ENCODE measurements at regions not wholly inside any gene's neighbourhood (a gene's known extent, or its start where the extent isn't known, plus 50 kb on each side); places are given as distances from the start of the nearest gene placed in this dataset.
"Not testable (repeated sequence)": the region's sequence is repeated elsewhere in the genome, so short reads cannot be mapped to it uniquely, and the experiment has no call there.

DNA sequence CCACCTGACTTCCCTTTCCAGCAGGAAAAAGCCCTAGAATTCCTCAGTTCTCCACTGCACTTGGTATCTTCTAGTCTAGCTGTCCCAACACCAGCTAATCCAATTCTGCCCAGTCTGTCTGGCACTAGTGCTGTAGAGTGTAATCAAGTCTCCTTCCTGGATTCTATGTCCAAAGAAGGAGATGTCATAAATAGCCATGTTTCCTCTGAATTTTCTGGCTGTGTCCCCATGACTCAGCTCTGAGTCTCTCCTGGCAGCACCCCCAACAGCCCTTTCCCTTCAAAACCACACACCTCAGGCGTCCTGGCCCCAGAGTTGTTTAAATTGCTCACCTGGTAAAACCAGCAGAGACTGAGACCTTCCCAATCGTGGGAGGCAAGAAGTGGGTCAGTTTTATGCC is 197.2 kb downstream of the GRXCR1 start:
- no peak for DNase-seq

DNA sequence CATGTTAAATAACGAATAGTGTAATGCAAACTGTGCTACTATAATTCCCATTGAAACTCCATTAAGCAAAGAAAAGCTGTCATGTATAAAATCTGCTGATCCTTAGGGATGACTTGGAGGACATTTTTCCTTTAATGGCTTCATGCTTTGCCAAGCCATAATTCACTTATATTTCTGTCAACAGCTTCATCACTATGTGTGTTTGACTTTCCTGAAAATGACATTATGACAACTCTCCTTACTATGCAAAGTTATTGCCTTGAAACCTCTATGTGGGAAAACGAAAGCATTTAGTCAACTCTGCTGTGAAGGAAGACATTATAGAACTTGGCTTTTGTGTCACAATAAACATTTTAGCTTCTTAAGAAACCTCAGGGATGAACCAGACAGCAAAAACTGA is 210.5 kb downstream of the GRXCR1 start:
- no peak for DNase-seq

DNA sequence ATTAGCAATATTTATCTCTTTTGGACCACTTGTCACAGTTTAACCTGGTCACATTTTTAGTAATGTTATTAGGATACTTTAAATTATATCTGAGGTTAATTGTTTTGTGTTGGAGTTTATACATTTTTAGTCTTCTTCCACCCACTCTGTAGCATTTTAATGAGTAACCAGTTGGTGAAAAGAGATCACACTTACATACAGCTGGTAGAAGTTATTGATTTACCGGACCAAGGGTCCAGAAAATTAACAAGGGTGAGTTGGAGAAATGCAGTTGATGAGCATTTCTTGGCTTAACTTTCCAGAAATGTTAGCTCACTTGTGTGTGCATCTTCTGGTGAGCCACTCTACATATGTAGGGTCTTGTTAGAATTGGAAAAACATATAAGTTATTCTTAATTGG is 219.6 kb downstream of the GRXCR1 start:
- DNase-seq: no peak

DNA sequence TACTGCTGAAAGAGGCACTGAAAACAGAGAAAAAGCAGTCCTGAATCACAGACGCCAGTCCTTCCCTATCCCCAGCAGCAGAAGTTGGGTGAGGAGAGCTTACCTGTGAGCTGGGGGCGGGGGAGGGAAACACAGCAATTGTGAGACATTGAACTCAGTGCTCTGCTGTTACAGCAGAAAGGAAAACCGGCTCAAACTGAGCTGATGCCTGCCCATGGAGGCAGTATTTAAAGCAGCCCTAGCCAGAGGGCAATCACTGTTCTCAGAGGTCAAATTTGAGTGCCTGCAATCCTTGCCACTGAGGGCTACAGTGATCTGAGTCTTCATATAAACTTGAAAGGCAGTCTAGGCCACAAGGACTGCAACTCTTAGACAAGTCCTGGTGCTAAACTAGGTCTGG is 220.7 kb downstream of the GRXCR1 start:
- peak; percentile 78 for DNase-seq

DNA sequence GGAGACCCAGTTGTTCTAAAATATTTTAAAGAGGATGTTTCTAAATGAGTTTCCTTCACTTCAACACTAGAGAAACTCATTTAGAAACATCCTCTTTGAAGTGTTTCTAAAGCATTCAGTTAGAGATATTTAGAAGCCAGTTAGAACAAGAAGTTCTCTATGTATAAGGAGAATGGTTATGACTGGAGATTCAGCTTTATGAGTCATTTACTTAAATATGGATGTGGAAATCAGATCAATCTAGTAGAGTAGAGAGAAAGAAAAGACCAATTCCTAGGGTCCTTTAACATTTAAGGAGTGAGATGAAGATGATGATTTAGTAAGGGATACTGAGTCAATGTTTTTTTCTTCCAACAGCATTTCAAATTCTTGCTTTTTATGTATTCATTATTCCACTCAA is 234.1 kb downstream of the GRXCR1 start:
- DNase-seq: no peak

DNA sequence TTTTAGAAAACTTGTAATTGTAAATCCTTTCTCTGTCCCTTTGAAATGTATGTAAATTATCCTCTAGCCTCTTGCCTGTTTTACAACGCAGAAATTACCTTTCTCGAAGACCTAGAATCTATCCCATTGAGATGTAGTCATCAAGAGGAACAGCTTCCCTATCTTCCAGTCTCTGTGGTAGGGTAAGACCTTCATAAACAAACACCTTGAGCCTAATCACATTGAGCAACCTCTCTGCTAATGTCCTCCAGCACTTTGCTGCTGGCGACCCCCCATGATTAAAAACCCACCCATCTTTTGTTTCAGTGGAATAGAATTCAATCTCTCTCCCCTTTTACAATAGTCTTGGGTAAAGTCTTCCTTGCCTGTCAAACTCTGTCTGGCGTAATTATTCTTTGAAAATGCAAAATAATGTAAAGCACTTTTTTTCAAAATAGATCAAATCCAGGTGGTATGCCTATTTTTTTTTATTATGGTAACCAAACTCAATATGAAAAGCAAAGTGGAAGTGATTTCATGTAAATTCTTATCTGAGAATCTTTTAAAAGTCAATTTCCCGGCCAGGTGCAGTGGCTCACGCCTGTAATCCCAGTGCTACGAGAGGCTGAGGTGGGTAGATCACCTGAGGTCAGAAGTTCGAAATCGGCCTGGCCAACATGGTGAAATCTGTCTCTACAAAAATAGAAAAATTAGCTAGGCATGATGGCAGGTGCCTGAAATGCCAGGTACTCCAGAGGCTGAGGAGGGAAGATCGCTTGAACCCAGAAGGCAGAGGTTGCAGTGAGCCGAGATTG is 237.9 kb downstream of the GRXCR1 start:
- no peak for DNase-seq

DNA sequence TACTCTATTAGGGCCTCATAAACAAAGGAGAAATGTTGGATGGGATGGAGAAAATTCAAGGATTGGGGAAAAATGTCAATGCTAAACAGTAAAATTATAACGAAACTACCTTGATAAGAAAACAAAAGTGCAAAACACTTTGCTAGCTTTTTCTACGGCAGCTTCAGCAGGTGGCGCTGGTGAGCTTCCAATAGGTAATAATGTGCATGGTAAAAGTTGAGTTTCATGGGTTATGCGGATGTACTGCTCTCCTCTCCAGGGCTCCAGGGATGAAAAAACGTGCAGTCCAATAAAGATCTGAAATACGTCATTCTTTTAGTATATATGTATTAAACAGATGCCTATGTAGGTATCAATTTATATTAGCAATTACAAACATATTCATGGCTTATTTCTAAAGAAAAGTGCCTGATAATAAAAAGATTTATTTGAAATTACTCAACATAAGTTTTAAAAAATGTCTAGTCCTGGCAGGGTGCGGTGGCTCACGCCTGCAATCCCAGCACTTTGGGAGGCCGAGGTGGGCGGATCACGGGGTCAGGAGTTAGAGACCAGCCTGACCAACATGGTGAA is 239.6 kb downstream of the GRXCR1 start:
- DNase-seq: peak; percentile 69

DNA sequence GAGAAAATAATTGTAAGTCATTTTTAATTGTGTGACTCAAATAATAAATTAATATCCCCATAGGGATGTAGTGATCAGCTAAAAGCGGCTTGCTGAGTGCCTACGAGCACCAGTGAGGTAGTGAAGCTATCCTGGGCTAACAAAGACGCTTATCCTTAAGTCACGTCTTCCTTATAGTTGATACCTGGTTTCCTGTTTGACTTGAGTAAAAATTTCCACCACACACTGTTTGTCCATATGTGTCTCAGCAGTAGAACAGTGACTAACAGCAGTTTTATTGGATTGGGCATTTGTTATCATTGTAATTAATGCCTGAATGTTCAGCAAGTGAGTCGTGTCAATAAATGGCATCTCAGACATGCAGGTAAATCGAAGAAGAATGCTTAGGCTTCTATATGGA is 241.1 kb downstream of the GRXCR1 start:
- no peak for DNase-seq

DNA sequence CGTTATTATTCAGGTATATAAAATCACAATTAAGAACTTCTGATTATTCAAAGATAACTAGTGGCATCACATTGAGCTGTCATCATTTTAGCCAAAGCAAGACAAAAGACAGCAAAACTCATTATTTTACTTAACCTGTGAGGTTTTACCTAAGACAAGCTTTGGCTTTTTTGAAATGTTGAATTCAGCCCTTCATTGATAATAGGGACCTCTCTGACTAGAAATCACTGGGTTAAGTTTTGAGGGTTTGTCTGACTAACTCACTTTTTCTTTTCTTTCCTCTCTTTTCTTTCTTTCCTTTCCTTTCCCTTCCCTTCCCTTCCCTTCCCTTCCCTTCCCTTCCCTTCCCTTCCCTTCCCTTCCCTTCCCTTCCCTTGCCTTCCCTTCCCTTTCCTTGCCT is 244.2 kb downstream of the GRXCR1 start:
- DNase-seq: no peak

DNA sequence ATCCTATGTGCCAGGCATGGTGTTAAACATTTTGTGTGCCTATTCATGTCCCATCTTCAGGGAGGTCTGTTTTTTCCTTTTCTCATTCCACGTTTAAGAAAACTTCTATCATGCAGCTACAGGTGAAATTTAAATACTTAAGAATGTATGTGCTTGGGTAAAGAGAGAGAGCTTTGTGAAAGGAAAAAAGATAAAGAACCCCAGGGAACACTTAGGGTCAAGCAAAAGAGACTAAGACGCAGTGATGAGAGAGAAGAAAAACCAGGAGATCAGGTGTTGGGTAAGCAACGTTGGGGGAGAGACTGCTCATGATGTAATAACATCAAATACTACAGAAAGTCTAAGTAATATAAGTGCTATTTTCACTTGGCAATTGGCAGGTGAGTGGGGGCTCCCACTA is 253.7 kb downstream of the GRXCR1 start:
- no peak for DNase-seq

DNA sequence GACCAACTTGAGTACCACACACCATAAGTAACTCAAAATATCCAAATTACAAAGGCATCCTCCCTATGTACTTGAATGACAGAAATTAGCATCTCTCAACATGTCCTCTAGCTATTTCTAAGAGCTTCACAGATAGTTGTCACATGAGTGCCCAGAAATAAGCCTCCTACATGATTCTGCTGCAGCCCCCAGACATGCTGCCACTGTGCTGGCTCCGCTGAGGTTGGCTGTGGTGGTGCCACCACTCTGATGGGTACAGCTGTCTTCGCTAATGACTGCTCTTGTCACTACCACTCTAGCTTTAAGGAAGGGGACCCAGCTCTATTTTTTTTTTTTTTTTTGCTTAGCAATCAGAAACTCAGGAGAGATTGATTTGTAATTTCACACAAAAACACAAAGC is 256.0 kb downstream of the GRXCR1 start:
- no peak for DNase-seq

DNA sequence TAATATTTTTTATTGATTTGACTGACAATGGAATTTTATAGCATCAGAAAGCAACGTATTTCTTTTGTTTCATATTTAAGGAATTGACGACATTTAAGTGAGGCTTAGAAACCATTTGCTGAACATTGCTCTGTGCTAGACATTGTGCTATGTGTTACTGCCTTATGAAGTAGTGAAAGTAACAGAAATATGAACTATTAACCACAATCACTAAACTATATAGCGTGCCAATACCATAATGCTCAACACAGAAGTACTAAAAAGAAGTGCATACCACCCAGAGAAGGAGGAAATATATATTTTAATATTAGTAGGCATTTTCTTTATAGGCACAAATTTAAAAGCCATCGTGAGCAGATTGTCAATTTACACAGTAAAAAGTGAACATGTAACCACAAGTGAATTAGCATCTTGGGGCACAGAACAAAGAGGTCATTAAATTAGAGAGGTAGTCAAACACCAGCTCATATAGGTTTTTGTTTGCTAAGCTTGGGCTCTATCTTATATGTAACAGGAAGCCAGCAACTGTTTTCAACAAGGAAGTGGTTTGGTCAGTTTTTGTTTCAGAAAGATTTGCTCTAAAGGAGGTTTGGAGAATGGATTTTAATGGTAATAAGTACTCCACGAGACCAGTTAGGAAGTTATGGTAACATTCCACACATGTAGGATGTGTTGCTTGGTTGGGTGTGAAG is 270.7 kb downstream of the GRXCR1 start:
- DNase-seq: no peak

DNA sequence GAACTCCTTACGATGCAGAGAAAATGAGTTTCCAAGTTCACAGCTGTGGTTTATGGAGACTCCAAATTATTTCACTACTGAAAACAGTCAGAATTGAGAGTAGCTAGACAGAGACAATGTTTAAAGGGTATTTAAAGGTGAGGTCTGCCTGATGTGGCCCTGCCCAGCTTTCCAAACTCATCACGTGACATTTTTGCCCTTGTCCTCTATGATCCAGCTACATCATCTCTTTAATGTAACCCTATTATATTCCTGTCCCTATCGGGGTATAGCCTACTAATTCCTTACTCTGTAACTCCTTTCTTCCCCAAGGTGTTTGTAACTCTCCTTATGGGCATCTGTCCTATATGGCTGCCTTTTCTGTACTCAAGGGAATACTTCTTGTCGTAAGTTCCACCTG is 297.2 kb downstream of the GRXCR1 start:
- no peak for DNase-seq

DNA sequence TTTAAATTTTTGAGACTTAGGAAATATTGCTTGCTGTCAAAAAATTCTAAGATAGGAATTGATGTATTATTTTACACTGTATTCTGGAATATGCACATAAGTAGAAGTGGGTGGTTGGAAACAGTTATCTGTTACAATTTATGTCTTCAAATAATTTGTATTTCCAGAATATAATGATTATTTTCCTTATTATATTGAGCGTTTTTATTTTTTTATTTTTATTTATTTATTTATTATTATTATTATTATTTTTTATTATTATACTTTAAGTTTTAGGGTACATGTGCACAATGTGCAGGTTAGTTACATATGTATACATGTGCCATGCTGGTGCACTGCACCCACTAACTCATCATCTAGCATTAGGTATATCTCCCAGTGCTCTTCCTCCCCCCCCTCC is 320.1 kb downstream of the GRXCR1 start:
- DNase-seq: not testable (repeated sequence)

DNA sequence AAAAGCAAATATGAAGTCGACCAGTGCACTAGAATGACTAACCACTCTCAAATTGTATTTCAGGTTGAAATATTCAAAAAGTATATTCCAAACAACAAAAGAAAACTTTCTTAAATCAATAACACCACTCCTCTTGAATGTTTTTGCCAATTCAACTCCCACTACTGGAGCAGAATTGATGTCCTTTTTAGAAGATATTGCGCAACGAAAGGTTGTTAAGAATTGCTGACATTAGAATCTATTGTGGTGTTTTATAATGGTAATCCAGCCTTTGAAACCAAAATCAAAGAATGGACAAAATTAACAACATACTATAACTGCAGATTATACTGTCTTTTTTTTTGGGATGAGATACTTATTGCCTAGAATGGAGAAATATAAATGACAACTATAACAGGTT is 331.3 kb downstream of the GRXCR1 start:
- no peak for DNase-seq

DNA sequence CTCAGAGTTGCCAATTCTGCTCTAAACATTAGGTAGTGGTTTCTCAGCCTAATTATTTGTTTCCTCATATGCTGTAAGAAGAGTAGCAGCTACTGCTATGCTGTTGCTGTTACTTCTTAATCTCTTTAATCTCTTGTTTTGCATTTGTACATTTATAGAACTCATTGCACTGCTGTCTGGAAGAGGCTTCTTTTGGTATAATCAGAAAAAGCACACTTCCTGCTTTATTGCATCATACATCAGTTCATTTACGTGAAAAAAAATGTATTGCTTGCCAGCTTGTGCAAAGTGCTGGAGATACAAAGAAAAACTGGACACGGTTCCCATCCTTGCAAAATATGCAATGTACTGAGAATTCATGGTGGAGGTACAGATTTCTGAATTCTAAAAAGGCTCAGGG is 332.0 kb downstream of the GRXCR1 start:
- DNase-seq: no peak

DNA sequence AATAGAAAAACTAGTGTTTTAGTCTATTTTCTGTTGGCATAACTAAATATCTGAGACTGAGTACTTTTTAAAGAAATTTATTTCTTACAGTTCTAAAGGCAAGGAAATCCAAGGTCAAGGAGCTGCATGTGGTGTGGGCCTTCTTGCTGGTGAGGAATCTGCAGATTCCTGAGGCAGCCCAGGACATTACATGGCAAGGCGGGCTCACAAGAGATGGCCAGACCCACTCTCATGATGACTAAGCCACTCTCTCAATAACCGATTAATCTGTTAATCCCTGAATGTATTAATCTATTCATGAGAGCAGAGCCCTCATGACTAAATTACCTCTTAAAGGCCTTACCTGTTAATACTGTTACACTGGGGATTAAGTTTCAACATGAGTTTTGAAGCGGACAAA is 340.8 kb downstream of the GRXCR1 start:
- DNase-seq: no peak

DNA sequence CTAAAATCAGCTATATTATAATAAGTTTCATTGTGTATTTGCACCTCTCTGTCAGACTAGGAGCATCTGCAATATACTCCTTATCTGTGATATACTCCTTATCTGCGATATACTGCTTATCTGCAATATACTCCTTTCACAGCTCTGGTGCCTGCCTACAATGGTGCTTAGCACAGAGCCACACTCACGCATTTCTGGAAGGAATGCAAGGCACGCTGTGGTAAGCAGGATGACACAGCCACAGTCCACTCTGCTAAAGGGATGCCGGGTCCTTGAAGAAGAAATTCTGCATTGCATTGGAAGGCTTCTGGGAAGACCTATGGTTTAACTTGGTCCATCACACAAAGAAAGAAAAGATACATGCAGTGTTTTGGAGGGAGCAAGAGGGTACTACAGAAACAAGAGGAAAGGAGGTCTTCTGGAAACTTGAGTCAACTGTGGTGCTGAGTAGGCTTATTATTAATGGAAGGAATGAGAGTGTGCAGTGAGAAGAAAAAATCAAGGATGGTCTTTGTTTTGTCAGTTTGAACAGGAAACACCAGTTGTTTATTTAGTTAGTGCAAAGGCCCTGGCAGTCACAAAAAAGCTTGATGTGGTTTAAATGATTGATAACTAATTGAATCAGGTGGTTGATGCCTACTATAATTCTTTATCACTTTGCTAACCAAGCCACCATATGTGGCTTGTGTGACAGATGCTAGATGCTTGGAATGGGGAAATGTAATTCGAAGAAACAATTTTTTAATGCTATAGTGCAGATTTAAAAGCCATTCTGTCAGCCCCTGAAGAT is 342.3 kb downstream of the GRXCR1 start:
- peak; percentile 64 for DNase-seq

DNA sequence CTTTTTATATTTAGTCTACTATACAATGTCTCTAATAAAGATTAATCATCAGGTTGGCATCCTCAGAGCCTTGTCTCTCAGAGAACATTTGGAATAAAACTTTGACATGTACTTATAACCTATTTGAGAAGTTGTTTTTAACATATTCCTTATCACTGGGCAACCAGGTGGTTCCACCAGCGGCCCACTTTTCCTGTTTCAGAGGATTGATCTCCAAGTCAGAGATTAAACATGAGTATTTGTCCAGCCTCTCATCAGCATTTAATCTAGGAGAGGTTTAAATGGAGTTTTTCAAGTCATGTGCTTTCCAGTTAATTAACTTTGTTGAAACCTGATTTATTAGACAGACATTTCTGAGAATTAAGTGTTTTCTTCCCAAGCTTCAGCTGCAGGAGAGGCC is 345.5 kb downstream of the GRXCR1 start:
- no peak for DNase-seq

DNA sequence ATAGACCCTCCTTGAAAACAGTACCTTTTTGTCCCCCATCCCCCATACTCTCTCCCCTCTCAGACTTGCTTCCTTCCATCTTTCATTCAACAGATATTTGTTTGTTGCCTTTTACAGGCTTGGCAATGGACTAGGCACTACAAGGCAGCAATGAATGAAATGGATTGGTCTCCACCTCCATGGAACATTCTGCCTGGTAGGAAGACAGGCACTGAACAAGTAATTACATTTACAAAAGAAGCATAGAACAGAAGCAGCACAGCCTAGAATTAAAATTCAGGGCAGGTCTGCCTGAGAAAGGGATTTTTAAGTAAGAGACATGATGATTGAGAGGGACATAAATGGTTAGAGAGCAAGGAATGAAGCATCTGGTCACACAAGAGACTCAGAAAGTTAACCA is 346.1 kb downstream of the GRXCR1 start:
- DNase-seq: no peak

DNA sequence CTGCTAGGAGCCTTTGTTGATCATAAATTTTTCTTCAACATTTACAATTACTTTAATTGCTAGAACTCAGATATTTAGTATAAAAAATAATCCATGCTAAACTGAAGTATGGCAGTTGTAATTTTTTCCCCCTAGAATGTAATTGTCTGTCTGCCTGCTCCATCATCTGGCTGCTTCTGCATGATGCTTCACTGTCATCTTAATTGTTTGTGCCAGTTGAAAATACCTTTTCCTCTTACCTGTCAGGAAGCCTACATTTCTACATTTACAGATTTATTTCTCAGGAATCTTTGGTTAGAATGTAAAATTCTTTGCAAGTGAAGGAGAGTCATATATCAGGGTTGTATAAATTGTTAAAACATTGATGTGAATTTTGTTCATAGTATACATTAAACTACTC is 348.6 kb downstream of the GRXCR1 start:
- no peak for DNase-seq

DNA sequence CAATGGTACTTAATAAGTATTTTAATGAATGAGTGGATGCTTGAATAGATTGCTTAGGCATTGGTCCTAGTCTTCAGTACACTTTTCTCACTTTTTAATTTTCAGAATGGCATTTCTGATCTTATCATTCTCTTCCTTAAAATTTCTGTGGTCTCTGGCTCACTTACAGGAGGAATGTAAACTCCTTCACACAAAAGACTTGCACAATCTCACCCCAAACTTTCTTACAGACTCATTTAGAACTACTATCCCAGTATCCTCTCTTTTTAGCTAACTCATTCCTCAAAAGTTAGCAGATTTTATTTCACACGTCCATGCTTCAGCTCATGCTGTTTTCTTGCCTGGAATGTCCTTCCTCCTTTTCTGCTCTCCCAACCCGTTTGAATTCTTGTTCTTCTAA is 350.1 kb downstream of the GRXCR1 start:
- DNase-seq: no peak

DNA sequence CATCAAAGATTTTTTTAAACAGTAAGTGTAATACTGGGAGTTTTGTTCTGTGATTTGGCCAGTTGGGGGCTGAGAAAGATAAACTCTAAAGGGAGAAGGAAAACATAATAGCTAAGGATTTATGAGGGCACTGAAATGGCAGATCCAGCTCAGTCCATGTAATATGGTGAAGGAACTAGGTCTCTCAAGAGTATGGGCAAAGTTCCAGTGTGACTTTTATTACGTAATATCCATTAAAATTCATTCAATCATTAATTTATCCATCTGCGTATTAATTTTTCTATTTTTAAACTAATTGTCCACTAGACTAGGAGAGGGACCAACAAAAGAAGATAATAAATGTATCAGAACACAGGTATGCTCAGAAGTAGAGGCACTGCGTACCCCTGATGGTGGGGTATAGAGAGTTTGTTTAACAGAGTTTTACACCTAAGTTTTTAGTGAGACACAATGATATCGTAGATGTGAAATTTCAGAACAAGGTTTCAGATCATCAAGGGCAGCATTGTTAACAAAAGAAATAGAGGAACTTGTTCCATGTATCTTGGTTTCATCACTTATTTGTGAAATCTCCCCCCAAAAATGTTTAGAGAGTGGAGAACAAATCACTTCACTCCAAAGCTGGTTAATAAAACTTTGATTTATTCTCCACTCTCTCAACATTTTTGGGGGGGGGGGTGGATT is 351.1 kb downstream of the GRXCR1 start:
- no peak for DNase-seq

Data from islet precursor cell (in vitro differentiated cells).